HFFc6 (cell line): ENCODE measurements at regions not wholly inside any gene's neighbourhood (a gene's known extent, or its start where the extent isn't known, plus 50 kb on each side); places are given as distances from the start of the nearest gene placed in this dataset.

Experiments
- DNase-seq: peaks from one replicate; pipeline ENCODE4 v3.0.0-alpha.2; 2018
- H3K27ac Mint-ChIP-seq: 2 replicates; pipeline ENCODE4 v1.8.0; 2020; ENCODE audit warnings: mild to moderate bottlenecking, mixed read lengths
- H3K27me3 Mint-ChIP-seq: 2 replicates; pipeline ENCODE4 v1.8.0; 2021; ENCODE audit warnings: mild to moderate bottlenecking, moderate library complexity, mixed read lengths; ENCODE audit not compliant: insufficient read depth
- H3K36me3 Mint-ChIP-seq: 2 replicates; pipeline ENCODE4 v1.8.0; 2021; ENCODE audit warnings: low read depth, mixed read lengths
- H3K4me1 Mint-ChIP-seq: 2 replicates; pipeline ENCODE4 v1.8.0; 2020; ENCODE audit warnings: low read depth, mixed read lengths
- H3K4me3 Mint-ChIP-seq: 2 replicates; pipeline ENCODE4 v1.8.0; 2020; ENCODE audit warnings: mild to moderate bottlenecking, moderate library complexity, mixed read lengths
- H3K9me3 Mint-ChIP-seq: 2 replicates; pipeline ENCODE4 v1.8.0; 2020; ENCODE audit warnings: mild to moderate bottlenecking, mixed read lengths
- CTCF ChIP-seq: fragments of 200-600 bp; sonication (generic); IDR thresholded peaks from 2 replicates; pipeline ENCODE4 v1.5.0; 2021; ENCODE audit warnings: antibody characterized with exemption, mild to moderate bottlenecking

GRCh38 chr15:39413558-39413957 lies 167.3 kb upstream of the THBS1 start:
- H3K27ac Mint-ChIP-seq: peak overlapping the region; percentile 16; the same call in 1 of the 2 replicates
- TF ChIP-seq CTCF: no peak
- peaks cover 19% of the 10 kb centered on the region for H3K36me3 Mint-ChIP-seq
- peaks cover 55% of the 10 kb centered on the region for H3K4me1 Mint-ChIP-seq
- H3K9me3 Mint-ChIP-seq: peaks cover 17% of the 10 kb centered on the region
- peak; percentile 51 for DNase-seq
- H3K27me3 Mint-ChIP-seq: no peaks in the 10 kb centered on the region
- H3K4me3 Mint-ChIP-seq: no peak overlapping the region

- DNase-seq: no peak
- Mint-ChIP-seq H3K27ac (no peak overlapping the region), H3K4me3 (no peak overlapping the region), H3K4me1 (peaks cover 57% of the 10 kb centered on the region), H3K36me3 (peaks cover 19% of the 10 kb centered on the region), H3K27me3 (no peaks in the 10 kb centered on the region), H3K9me3 (peaks cover 17% of the 10 kb centered on the region)
- no peak for TF ChIP-seq CTCF
Observed at GRCh38 chr15:39414201-39414600, 166.7 kb upstream of the THBS1 start.

GRCh38 chr15:39415634-39416033 lies 165.2 kb upstream of the THBS1 start:
- Mint-ChIP-seq H3K4me1 (peaks cover 55% of the 10 kb centered on the region), H3K27me3 (no peaks in the 10 kb centered on the region), H3K27ac (no peak overlapping the region), H3K36me3 (peaks cover 16% of the 10 kb centered on the region), H3K9me3 (peaks cover 17% of the 10 kb centered on the region), H3K4me3 (no peak overlapping the region)
- no peak for TF ChIP-seq CTCF
- no peak for DNase-seq

GRCh38 chr15:39416258-39416657 lies 164.6 kb upstream of the THBS1 start:
- H3K27me3 Mint-ChIP-seq: no peaks in the 10 kb centered on the region
- H3K27ac Mint-ChIP-seq: no peak overlapping the region
- no peak overlapping the region for H3K4me3 Mint-ChIP-seq
- H3K36me3 Mint-ChIP-seq: peaks cover 11% of the 10 kb centered on the region
- H3K4me1 Mint-ChIP-seq: peaks cover 49% of the 10 kb centered on the region
- H3K9me3 Mint-ChIP-seq: peaks cover 17% of the 10 kb centered on the region
- no peak for DNase-seq
- no peak for TF ChIP-seq CTCF

- peaks cover 17% of the 10 kb centered on the region for H3K9me3 Mint-ChIP-seq
- no peak for TF ChIP-seq CTCF
- DNase-seq: no peak
- H3K36me3 Mint-ChIP-seq: peaks cover 11% of the 10 kb centered on the region
- no peak overlapping the region for H3K4me3 Mint-ChIP-seq
- no peaks in the 10 kb centered on the region for H3K27me3 Mint-ChIP-seq
- peaks cover 36% of the 10 kb centered on the region for H3K4me1 Mint-ChIP-seq
- H3K27ac Mint-ChIP-seq: no peak overlapping the region
Observed at GRCh38 chr15:39417366-39418134, 163.3 kb upstream of the THBS1 start.
